ENCODE measurements at regions not wholly inside any gene's neighbourhood (a gene's known extent, or its start where the extent isn't known, plus 50 kb on each side); places are given as distances from the start of the nearest gene placed in this dataset.
"Not testable (repeated sequence)": the region's sequence is repeated elsewhere in the genome, so short reads cannot be mapped to it uniquely, and the experiment has no call there.

DNA sequence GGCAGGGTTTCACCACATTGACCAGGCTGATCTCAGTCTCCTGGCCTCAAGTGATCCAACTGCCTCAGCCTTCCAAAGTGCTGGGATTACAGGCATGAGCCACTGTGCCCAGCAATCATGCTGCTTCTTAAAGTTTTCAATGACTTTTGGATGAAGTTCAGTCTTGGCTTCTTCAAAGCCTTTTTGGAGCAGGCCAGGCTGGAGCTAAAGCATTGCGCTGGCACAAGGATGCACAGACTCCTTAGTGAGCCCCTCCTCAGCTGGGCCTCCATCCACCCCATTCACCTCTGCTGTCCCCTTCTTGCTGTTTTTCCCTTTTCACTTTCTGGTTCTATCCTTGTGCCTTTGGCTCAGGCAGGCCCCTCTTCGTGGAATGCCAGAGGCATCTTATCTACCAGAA lies 638.6 kb downstream of the TYW1 start:
- H3K4me3 ChIP-seq (ENCODE audit: low read length), result no peak overlapping the region

DNA sequence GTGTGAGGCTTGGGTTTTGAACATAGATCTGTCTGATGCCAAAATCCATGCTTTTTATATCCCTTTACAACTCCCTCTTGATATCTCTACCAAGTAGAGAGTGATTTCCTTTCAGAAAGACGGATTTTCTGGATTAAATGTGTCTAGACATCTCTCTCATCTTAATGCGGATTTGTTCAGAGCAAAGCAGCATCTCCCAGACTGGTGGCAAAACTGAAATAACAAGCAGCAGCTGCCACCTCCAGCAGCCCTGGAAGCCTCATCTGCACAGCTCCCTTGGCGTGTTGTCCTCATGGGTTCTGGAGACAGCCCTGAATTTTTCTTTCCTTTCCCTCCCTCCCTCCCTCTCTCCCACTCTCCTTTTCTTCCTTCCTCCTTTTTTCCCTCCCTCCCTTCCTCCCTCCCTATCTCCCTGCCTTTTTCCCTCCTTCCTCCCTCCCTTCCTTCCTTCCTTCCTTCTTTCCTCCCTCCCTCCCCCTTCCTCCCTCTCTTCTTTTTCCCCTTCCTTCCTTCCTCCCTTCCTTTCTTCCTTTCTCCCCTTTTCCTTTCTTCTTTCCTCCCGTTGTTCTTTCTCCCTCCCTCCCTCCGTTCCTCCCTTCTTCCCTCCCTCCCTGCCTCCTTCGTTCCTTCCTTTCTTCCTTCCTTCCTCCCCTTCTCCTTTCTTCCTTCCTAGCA lies 639.9 kb downstream of the TYW1 start:
- no peak overlapping the region for H3K9ac ChIP-seq (ENCODE audit: low read length)
- H3K4me3 ChIP-seq (ENCODE audit: low read length), result no peak overlapping the region
- no peaks in the 10 kb centered on the region for H3K27me3 ChIP-seq (ENCODE audit: control insufficient read depth, insufficient read depth, low read length)
- H3K9me3 ChIP-seq (ENCODE audit: control insufficient read depth, low read depth, low read length), result no peaks in the 10 kb centered on the region
- no peak overlapping the region for H3K27ac ChIP-seq (ENCODE audit: low read length)
- no peaks in the 10 kb centered on the region for H3K36me3 ChIP-seq (ENCODE audit: control insufficient read depth, low read depth, low read length)
- H3K4me1 ChIP-seq (ENCODE audit: control insufficient read depth, low read depth, low read length), result no peaks in the 10 kb centered on the region

More for the DNA sequence above, 638.6 kb downstream of the TYW1 start:
- H3K36me3 ChIP-seq (ENCODE audit: control insufficient read depth, low read depth, low read length), result no peaks in the 10 kb centered on the region
- no peak overlapping the region for H3K9ac ChIP-seq (ENCODE audit: low read length)
- no peak overlapping the region for H3K27ac ChIP-seq (ENCODE audit: low read length)
- H3K4me1 ChIP-seq (ENCODE audit: control insufficient read depth, low read depth, low read length), result no peaks in the 10 kb centered on the region
- no peaks in the 10 kb centered on the region for H3K27me3 ChIP-seq (ENCODE audit: control insufficient read depth, insufficient read depth, low read length)
- no peaks in the 10 kb centered on the region for H3K9me3 ChIP-seq (ENCODE audit: control insufficient read depth, low read depth, low read length)

DNA sequence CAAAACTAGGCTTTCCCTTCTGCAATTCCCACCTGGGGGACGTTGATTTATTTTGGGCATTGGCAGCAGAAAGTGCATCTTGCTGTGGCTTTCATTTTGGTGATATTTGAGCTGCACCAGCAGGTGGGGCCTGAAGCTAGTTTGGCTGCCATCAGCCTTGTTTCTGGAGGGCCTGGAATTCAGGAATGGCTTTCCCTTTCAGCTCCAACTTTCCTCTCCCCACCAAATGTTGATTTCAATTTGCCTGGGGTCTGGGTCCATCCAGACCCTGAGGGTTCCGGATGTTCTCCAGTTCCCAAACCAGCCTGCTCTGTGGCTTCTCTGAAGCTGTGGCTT lies 640.4 kb downstream of the TYW1 start:
- Histone ChIP-seq H3K4me1 (ENCODE audit: control insufficient read depth, low read depth, low read length) (no peaks in the 10 kb centered on the region), H3K9me3 (ENCODE audit: control insufficient read depth, low read depth, low read length) (no peaks in the 10 kb centered on the region), H3K36me3 (ENCODE audit: control insufficient read depth, low read depth, low read length) (no peaks in the 10 kb centered on the region), H3K27me3 (ENCODE audit: control insufficient read depth, insufficient read depth, low read length) (no peaks in the 10 kb centered on the region), H3K27ac (ENCODE audit: low read length) (no peak overlapping the region), H3K9ac (ENCODE audit: low read length) (no peak overlapping the region), H3K4me3 (ENCODE audit: low read length) (no peak overlapping the region)

DNA sequence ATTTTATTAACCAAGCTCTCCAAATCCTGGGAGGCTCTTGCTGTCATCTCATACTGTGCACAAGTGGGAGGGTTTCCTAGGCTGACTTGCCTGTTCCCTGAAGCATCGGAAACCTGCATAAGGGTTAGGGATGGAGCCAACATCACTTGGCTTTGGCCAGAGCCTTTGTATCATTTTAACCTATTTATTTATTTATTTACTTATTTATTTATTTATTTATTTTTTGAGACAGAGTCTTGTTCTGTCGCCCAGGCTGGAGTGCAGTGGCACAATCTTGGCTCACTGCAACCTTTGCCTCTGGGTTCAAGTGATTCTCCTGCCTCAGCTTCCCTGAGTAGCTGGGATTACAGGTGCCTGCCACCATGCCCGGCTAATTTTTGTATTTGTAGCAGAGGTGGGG lies 645.9 kb downstream of the TYW1 start:
- H3K4me1 ChIP-seq (ENCODE audit: control insufficient read depth, low read depth, low read length); H3K36me3 ChIP-seq (ENCODE audit: control insufficient read depth, low read depth, low read length); H3K9me3 ChIP-seq (ENCODE audit: control insufficient read depth, low read depth, low read length); H3K27ac ChIP-seq (ENCODE audit: low read length); H3K9ac ChIP-seq (ENCODE audit: low read length); H3K4me3 ChIP-seq (ENCODE audit: low read length); H3K27me3 ChIP-seq (ENCODE audit: control insufficient read depth, insufficient read depth, low read length): not testable (repeated sequence)

DNA sequence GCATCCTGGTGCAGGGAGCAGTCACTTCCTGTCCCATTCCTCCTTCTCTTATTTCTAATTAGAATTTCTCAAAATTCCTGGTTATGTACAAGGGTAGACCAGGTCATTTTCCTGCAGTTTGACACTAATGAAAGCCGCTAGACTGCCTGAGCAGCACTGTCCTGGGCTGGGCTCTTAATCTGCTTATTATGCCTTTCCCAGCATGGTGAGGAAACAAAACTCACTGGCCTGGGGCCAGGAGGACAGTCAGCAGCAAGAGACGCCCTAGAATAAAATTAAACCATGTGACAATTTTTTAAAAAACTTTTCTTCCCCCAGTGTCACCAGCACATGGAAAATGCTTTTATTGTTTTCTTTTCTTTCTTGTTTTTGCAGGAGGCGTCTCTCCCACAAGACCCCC lies 647.5 kb downstream of the TYW1 start:
- H3K36me3 ChIP-seq (ENCODE audit: control insufficient read depth, low read depth, low read length), result no peaks in the 10 kb centered on the region
- H3K4me3 ChIP-seq (ENCODE audit: low read length), result no peak overlapping the region
- H3K4me1 ChIP-seq (ENCODE audit: control insufficient read depth, low read depth, low read length), result no peaks in the 10 kb centered on the region
- no peaks in the 10 kb centered on the region for H3K9me3 ChIP-seq (ENCODE audit: control insufficient read depth, low read depth, low read length)
- no peaks in the 10 kb centered on the region for H3K27me3 ChIP-seq (ENCODE audit: control insufficient read depth, insufficient read depth, low read length)
- no peak overlapping the region for H3K9ac ChIP-seq (ENCODE audit: low read length)
- H3K27ac ChIP-seq (ENCODE audit: low read length), result no peak overlapping the region

DNA sequence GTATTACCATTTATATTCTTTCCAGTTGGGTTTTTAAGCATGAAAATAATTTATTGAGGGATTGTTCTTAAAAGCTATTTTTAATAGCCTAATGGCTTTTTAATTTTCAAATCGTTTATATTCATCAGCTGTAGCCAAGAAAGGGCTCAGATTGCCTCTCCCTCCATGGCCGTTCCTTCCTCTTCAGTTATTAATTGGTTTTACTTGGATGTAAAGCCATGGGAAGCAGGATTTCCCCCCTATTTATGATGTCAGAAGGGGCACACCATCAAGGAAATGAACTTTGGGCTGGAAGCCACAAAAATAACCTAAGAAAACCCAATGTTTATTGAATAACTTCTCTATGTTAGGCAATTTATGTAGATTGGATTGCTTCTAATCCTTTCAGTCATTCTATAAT lies 656.3 kb downstream of the TYW1 start:
- Histone ChIP-seq H3K27ac (ENCODE audit: low read length) (no peak overlapping the region), H3K36me3 (ENCODE audit: control insufficient read depth, low read depth, low read length) (no peaks in the 10 kb centered on the region), H3K9me3 (ENCODE audit: control insufficient read depth, low read depth, low read length) (no peaks in the 10 kb centered on the region), H3K4me3 (ENCODE audit: low read length) (no peak overlapping the region), H3K4me1 (ENCODE audit: control insufficient read depth, low read depth, low read length) (no peaks in the 10 kb centered on the region), H3K27me3 (ENCODE audit: control insufficient read depth, insufficient read depth, low read length) (no peaks in the 10 kb centered on the region), H3K9ac (ENCODE audit: low read length) (no peak overlapping the region)

DNA sequence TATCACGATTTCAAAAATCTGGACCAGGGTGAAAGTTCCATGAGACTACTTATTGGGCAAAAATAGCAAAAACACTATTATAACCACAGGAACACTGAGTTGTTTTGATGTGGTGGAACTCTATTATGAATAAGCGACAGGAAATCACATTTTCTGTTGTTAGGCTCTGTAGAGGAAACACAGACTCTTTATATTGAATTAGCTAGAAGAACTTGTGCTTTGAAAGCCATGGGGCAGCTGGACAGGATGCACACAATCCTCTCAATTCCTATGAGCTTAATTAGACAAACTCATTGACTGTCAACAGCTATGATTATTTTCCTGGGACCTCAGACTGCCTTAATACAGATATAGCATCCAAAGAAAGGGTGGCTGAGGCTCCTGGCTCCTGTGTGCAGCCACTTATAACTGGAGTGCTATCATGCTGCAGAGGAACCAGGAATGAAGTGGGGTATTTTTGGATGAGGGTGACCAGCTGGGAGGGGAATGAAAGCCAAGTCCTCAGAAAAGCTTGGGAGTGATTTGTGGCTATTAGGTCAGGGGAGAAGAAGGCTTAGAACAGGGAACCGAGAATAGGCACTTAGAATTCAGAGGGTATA lies 657.3 kb downstream of the TYW1 start:
- Histone ChIP-seq H3K9ac (ENCODE audit: low read length) (no peak overlapping the region), H3K36me3 (ENCODE audit: control insufficient read depth, low read depth, low read length) (no peaks in the 10 kb centered on the region), H3K27ac (ENCODE audit: low read length) (no peak overlapping the region)

DNA sequence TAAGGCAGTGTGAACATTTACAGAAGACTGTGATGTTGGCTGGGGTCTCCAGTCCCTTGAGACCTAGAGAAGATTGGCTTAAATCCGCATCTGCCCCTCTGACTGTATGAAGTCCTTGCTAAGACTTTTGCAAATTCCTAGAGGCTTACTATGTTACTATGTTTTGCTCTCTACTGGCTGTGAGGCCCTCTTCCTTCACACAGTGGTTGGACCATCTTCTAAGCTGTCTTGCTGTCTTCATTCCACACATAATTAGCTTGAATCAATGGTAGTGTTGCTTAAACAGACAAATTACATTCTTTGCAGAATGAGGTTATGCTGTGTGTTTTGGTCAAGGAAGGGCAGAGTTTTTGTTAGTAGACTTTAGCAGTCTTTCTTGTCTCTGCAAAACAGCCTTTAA lies 658.0 kb downstream of the TYW1 start:
- H3K4me1 ChIP-seq (ENCODE audit: control insufficient read depth, low read depth, low read length), result no peaks in the 10 kb centered on the region
- H3K36me3 ChIP-seq (ENCODE audit: control insufficient read depth, low read depth, low read length), result no peaks in the 10 kb centered on the region
- H3K9ac ChIP-seq (ENCODE audit: low read length), result no peak overlapping the region
- no peaks in the 10 kb centered on the region for H3K27me3 ChIP-seq (ENCODE audit: control insufficient read depth, insufficient read depth, low read length)
- no peak overlapping the region for H3K4me3 ChIP-seq (ENCODE audit: low read length)
- H3K27ac ChIP-seq (ENCODE audit: low read length), result no peak overlapping the region
- H3K9me3 ChIP-seq (ENCODE audit: control insufficient read depth, low read depth, low read length), result no peaks in the 10 kb centered on the region

More for the DNA sequence above, 657.3 kb downstream of the TYW1 start:
- Histone ChIP-seq H3K9me3 (ENCODE audit: control insufficient read depth, low read depth, low read length) (no peaks in the 10 kb centered on the region), H3K4me3 (ENCODE audit: low read length) (no peak overlapping the region), H3K4me1 (ENCODE audit: control insufficient read depth, low read depth, low read length) (no peaks in the 10 kb centered on the region), H3K27me3 (ENCODE audit: control insufficient read depth, insufficient read depth, low read length) (no peaks in the 10 kb centered on the region)

DNA sequence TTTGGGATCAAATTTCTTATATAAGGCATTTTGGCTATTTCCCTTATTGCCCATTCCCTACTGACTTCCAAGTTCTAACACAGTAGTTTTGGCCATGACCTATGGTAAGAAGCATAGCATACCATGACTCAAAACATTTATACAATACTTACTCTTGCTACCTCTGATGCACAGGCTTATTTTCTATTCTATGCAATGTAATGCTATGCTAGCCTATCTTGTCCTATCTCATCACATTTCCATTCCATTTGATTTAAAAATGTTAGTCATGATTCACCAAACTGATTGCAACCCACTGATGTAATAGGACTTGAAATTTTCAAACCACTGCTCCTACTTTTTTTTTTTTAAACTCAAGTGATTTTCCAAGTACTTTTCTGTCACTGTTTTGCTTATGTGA lies 658.5 kb downstream of the TYW1 start:
- Histone ChIP-seq H3K9me3 (ENCODE audit: control insufficient read depth, low read depth, low read length) (no peaks in the 10 kb centered on the region), H3K9ac (ENCODE audit: low read length) (no peak overlapping the region), H3K4me1 (ENCODE audit: control insufficient read depth, low read depth, low read length) (no peaks in the 10 kb centered on the region), H3K36me3 (ENCODE audit: control insufficient read depth, low read depth, low read length) (no peaks in the 10 kb centered on the region), H3K27me3 (ENCODE audit: control insufficient read depth, insufficient read depth, low read length) (no peaks in the 10 kb centered on the region), H3K4me3 (ENCODE audit: low read length) (no peak overlapping the region), H3K27ac (ENCODE audit: low read length) (no peak overlapping the region)

DNA sequence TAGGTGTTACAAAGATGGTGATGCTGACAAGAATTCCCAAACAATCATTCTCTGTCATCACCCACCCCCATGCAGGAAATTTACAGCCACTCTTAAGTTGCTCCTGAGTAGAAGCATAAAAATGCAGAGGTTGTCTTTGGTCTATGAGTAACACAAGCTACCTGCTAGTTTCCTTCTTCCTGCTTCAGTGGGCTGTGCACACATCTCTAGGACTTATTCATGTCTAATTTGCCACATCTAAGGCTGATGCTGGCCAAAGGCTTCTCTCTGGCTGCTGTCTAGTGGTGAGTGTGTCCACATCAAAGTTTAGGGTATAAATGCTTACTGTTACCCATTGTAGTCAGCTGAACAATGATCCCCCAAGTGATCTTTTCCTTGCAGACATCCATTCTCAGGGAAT lies 662.5 kb downstream of the TYW1 start:
- H3K9ac ChIP-seq (ENCODE audit: low read length), result no peak overlapping the region
- peaks cover 4% of the 10 kb centered on the region for H3K9me3 ChIP-seq (ENCODE audit: control insufficient read depth, low read depth, low read length)
- H3K4me3 ChIP-seq (ENCODE audit: low read length), result no peak overlapping the region
- no peak overlapping the region for H3K27ac ChIP-seq (ENCODE audit: low read length)
- no peaks in the 10 kb centered on the region for H3K4me1 ChIP-seq (ENCODE audit: control insufficient read depth, low read depth, low read length)
- no peaks in the 10 kb centered on the region for H3K36me3 ChIP-seq (ENCODE audit: control insufficient read depth, low read depth, low read length)
- no peaks in the 10 kb centered on the region for H3K27me3 ChIP-seq (ENCODE audit: control insufficient read depth, insufficient read depth, low read length)

DNA sequence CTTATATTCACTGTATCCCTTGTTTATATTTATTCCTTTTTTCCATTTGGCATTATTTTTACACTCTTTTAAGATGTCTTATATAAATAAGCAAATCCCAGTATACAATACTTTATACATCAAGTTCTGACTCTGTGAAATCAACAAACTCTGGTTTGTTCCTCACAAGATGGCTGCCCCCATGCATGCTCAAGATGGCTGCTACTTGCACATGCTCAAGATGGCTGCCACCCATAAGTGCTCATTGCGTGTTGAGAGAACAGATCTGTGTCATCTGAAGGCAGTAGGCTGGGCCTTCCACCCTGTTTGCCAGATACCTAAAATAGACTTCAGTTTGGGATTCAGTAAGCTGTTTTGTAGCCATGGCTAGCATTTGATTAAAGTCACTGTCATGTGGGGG lies 666.2 kb downstream of the TYW1 start:
- Histone ChIP-seq H3K4me3 (ENCODE audit: low read length) (no peak overlapping the region), H3K36me3 (ENCODE audit: control insufficient read depth, low read depth, low read length) (no peaks in the 10 kb centered on the region), H3K27ac (ENCODE audit: low read length) (no peak overlapping the region), H3K27me3 (ENCODE audit: control insufficient read depth, insufficient read depth, low read length) (no peaks in the 10 kb centered on the region), H3K9me3 (ENCODE audit: control insufficient read depth, low read depth, low read length) (peaks cover 4% of the 10 kb centered on the region), H3K9ac (ENCODE audit: low read length) (no peak overlapping the region), H3K4me1 (ENCODE audit: control insufficient read depth, low read depth, low read length) (no peaks in the 10 kb centered on the region)

DNA sequence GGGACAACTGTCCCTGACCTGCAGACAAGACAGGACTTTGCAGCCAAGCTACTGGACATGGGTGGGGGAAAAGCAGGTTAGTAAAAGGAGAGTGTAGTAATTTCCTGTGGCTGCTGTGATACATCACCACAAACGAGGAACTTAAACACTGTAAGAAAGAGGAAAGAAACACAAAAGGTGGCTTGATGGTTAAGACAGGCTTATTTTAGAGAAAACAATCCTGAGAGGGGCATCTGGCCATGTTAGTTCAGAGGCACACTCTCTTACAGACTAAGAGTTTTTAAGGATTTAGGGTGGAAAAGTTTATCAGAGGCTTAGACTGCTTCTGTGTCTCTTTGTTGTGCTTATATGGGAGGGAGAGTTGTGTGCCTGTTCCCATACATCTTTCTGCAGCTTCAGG lies 667.0 kb downstream of the TYW1 start:
- no peak overlapping the region for H3K4me3 ChIP-seq (ENCODE audit: low read length)
- peaks cover 4% of the 10 kb centered on the region for H3K9me3 ChIP-seq (ENCODE audit: control insufficient read depth, low read depth, low read length)
- H3K27ac ChIP-seq (ENCODE audit: low read length), result no peak overlapping the region
- no peaks in the 10 kb centered on the region for H3K27me3 ChIP-seq (ENCODE audit: control insufficient read depth, insufficient read depth, low read length)
- no peaks in the 10 kb centered on the region for H3K4me1 ChIP-seq (ENCODE audit: control insufficient read depth, low read depth, low read length)
- H3K9ac ChIP-seq (ENCODE audit: low read length), result no peak overlapping the region
- H3K36me3 ChIP-seq (ENCODE audit: control insufficient read depth, low read depth, low read length), result no peaks in the 10 kb centered on the region
